ENCODE measurements at regions not wholly inside any gene's neighbourhood (a gene's known extent, or its start where the extent isn't known, plus 50 kb on each side); places are given as distances from the start of the nearest gene placed in this dataset.

DNA sequence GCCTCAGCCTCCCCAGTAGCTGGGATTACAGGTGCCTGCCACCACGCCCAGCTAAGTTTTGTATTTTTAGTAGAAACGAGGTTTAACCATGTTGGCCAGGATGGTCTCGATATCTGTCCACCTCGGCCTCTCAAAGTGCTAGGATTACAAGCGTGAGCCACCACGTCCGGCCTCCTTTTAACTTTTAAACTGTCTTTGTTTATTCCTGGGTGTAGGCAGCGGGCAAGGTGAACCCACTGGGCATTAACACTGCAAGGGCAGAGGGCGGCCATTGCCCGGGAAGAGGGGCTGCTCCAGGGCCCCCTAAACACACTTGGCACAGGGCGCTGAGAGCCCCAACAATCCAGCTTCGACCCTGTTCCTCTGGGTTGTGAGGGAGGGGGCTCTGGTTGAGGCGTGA lies 693.6 kb downstream of the BRD1 start:
- no peak for DNase-seq (ENCODE audit: low read depth in 2 of 3, low spot score in 2 of 3)

DNA sequence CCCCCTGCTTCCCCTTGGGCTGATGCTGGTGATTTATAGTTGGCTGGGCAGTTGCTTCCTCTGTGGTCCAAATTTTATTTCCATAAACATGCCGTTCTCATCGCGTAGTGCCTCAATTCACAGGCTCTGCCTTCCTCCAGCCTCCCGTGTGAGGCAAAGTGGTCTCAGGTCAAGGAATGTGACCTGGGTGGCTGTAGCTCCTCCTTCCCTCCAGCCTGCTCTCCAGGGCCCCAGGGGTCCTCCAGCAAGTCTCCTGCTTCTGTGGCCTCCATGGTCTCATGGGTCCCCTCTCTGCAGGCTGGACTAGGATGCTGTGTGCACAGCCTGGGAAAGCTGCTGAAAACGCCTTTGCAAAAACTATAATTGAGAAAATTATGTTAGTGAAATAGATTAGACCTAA lies 694.1 kb downstream of the BRD1 start:
- DNase-seq (ENCODE audit: low read depth in 2 of 3, low spot score in 2 of 3) = no peak

DNA sequence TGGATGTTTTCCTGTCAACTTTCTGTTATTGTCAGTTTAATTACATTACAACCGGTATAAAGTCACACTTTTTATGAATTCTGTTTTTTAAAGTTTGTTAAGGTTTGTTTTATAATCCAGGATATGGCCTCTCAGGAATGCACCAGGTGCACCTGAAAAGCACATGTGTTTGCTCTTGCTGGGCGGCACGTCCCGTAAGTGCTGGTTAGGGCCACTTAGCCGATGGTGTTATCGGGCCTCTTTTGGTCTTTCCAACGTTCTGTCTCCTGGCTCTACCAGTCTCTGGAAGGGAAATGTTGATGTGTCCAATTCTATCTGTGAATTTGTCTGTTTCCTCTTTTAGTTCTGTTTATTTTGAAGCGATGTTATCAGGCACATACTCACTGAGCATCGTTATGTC lies 695.7 kb downstream of the BRD1 start:
- no peak for DNase-seq (ENCODE audit: low read depth in 2 of 3, low spot score in 2 of 3)

DNA sequence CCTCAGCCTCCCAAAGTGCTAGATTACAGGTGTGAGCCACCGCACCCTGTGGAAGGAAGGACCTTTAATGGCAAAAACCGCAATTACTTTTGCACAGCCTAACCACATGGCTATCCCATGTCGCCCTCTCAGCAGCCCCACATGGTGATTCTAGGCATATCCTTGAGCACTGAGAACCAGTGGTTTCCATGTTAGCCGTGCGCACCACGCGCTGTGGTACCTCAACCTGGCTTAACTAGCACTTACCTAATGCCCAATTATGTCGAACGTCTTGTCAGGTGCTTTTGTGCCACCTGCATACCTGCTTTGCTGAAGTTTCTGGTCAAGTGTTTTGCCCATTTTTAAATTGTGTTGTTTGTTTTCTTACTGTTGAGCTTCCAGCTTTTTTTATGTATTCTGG lies 697.9 kb downstream of the BRD1 start:
- DNase-seq (ENCODE audit: low read depth in 2 of 3, low spot score in 2 of 3) = no peak

DNA sequence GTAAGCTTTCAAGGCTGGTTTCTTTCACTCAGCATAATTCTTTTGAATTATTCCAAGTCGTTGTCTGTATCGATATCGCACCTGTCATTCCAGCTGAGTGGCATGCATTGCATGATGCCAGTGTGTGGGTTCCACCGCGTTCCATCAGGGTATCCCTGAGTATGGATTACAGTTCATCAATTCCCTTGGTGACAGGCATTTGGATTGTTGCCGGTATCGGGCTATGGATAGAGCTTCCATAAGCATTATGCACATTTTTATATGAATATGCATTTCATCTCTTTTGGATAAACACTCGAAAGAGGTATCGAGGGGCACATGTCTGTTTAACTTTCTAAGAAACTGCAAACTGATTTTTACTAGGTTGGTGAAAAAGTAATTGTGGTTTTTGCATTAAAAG lies 698.8 kb downstream of the BRD1 start:
- no peak for DNase-seq (ENCODE audit: low read depth in 2 of 3, low spot score in 2 of 3)

DNA sequence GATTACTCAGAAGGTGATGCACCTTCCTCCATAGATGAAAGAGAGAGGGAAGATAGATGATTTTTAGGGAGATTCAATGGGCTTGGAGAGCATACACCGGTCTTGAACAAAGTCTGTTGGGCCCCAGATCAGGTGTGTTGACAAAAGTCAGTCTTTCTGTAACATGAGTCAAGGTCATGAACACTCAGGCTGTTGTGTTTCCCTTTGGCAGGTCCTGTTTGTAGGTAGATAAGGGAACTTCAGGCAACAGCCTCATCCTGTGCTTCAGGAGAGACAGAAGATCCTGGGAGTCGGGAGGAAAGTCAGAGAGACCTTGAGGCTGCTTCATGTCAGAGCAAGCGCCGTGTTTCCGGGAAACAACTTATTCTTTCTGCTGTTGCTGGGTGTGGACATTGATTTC lies 703.1 kb downstream of the BRD1 start:
- DNase-seq (ENCODE audit: low read depth in 2 of 3, low spot score in 2 of 3) = no peak

DNA sequence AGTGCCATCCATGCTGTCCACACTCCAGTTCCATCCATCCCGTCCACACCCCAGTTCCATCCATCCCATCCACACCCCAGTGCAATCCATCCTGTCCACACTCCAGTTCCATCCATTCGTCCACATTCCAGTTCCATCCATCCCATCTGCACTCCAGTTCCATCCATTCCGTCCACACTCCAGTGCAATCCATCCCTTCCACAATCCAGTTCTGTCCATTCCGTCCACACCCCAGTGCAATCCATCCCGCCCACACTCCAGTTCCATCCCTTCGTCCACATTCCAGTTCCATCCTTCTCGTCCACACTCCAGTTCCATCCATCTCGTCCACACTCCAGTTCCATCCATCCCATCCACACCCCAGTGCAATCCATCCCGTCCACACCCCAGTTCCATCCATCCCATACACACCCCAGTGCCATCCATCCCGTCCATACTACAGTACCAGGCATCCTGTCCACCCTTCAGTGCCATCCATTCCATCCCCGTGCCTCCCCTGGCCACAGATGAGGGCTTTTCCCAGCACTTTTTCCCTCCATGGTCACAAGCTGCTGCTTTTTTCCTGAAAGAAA lies 704.0 kb downstream of the BRD1 start:
- DNase-seq (ENCODE audit: low read depth in 2 of 3, low spot score in 2 of 3) = no peak

DNA sequence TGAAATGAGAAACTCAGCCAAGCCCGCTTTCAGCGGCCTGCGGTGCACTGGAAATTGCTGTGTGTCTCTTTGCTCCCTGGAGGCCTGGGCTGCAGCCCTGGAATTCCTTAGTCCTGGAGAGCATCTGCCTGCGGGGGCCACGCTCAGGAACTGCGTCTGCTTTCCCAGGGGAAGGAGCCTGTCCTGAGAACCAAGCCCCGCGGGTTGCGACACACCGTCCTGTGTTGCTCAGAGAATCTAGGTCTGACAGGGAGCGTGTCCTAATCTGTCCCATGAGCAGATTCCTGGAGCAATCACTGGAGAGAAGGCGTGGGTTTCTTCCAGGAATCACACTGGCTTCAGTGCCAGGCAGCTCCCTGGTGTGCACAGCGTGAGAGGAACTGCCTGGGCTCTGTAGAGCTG lies 708.1 kb downstream of the BRD1 start:
- DNase-seq (ENCODE audit: low read depth in 2 of 3, low spot score in 2 of 3) = no peak

DNA sequence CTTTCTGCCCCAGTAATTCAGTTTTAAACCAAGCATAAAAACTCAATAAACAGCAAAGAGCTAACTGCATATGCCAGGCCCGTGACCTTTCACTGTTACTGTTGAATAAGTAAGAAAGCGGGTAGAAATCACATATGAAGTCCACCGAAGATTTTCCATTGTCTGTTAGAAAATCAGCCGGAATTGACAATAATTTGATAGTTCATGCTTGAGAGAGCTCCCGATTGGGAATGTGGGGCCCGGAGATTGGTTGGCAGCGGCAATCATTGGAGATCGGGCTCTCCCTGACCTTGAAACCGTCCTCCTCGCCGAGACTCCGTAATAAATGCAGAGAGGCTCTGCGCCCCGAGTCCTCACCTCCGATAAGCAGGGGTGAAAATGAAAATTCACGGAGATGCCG lies 709.6 kb downstream of the BRD1 start:
- no peak for DNase-seq (ENCODE audit: low read depth in 2 of 3, low spot score in 2 of 3)

DNA sequence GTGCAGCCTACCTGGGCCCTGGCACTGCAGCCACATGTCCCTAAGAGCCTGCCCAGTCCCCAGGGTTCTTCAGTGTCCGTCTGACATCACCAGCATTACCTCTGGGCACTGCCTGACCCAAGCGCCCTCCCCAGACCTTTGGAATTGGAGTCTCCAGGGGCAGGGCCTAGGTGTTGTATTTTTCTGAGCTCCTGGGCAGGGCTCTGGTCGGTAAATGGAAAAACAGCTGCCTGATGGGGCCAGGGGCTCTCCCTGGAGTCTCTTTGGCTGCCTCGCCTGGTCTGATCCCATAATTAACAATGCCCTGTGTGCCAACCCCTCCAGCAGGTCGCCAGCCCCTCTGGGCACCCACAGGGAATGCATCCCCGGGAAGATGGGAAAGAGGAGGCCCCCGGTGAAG lies 710.2 kb downstream of the BRD1 start:
- no peak for DNase-seq (ENCODE audit: low read depth in 2 of 3, low spot score in 2 of 3)

DNA sequence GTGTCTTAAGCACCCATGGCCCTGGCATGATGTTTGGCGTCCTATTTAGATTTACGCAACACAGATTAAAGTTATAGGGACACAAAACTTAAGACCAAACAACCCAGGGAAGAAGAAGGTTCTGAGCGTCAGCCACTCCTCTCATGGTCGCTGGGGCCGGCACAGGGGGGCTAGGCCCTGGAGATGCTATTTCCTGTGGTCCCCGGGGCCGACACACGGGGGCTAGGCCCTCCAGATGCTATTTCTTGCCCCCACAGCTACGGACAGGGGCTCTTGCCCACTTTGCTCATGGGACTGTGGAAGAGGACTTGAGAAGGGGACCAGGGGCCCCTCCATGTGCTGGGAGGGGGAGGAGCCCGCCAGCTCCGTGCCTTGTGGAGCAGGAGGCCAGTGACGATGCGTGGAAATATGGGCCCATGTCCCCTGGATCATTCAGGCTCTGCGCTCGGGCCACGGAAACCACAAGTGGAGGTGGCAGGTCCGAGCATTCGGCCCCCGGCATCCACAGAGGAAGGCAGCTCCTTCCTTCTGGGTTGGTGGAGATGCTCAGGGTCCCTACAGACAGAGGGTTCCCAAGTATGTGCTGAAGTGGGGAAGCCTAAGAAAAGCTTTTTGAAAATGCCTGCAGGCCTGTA lies 711.1 kb downstream of the BRD1 start:
- DNase-seq (ENCODE audit: low read depth in 2 of 3, low spot score in 2 of 3) = no peak

DNA sequence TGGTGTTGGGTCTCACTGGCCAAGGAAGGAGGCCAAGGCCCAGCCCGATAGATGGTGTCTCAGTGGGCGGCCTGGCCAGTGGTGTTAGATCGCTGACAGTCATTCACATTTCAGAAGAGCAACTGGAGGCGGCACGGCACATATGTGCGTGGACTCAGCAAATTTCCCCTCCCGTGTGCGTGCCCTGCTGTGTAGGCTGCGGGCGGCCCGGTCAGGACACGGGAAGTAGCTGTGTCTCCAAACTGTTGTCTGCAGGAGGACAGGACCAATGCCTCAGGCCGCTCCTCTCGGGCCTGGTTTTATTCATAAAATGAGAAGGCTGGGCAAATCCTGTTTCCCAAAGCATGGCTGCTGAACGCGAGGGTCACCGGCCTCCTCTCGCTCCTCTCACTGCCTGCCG lies 711.7 kb downstream of the BRD1 start:
- DNase-seq (ENCODE audit: low read depth in 2 of 3, low spot score in 2 of 3) = no peak

DNA sequence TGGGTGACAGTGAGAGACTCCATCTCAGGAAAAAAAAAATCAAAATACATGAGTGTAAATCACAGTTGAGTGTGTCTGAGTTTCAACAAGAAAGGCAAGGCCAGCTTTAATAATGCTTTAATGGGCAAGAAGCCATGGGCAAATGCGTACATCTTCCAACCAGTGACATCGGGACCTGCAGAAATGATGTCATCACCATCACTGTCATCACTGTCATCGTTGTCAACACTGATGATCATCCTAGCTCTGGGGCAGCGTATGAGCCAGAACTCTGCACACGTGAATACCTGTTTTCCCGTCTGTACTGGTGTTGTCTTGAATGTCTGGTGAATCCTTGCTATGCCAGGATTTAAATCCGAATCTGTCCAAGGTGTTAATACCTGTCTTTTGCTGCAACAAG lies 712.5 kb downstream of the BRD1 start:
- no peak for DNase-seq (ENCODE audit: low read depth in 2 of 3, low spot score in 2 of 3)

DNA sequence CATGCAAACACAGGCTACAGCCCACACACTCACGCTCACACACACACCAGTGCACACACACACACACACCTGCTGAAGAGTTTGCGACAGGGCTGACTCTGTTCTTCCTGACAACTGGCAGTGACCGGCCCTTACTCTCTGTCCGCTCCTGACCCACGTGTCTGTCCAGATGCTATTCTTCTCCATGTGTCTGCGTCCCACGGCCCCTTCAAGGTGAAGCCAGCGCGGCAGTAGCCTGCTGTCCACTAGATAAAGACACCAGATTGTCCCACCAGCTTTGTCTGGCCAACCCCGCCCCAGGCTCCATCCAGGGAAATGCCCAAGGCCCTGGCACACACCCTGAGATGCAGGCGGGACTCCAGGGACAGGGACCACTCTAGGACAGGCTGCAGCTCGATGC lies 713.9 kb downstream of the BRD1 start:
- DNase-seq (ENCODE audit: low read depth in 2 of 3, low spot score in 2 of 3) = no peak

DNA sequence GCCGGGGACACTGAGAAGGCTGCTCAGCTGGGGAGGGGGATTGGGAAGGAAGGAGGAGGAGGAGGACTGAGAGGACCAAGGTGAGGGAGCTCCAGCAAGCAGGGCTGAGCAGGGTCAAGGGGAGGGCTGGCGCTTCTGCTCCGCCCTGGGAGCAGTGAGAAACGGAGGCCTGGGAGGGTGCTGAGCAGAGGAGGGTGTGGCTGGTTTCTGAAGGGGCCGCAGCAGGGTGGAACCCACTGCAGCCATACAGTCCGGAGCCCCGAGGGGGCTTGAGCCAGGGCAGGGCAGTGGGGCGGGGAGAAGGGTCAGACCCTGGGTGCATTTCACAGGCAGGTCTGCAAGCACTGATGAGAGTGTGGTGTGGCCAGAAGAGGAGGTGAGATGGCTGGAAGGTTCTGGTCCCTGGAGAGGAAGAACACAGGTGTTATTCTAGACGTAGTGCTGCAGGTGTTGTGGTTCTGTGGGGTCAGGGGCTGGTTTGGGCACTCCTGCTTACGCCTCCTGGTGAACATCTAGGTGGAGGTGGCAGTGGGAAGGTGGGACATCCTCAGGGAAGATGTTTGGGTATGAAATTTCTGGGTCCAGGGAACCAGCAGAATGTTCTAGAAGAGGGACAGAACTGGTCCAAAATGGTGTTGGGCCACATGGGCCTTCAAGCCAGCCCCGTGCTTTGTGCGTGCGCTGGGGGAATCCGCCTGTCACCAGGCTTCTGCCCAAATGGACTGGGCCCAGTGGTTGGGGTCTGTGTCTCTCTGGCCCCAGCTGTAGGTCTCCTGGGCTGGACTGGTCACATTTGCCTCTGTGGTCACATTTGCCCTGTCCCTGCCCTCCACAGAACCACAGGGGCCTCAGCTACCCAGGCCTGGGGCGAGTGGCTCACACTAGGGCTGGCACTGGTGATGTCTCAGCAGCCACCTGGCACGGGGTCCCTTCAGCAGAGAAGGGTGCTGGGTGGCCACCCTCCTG lies 714.7 kb downstream of the BRD1 start:
- no peak for DNase-seq (ENCODE audit: low read depth in 2 of 3, low spot score in 2 of 3)

DNA sequence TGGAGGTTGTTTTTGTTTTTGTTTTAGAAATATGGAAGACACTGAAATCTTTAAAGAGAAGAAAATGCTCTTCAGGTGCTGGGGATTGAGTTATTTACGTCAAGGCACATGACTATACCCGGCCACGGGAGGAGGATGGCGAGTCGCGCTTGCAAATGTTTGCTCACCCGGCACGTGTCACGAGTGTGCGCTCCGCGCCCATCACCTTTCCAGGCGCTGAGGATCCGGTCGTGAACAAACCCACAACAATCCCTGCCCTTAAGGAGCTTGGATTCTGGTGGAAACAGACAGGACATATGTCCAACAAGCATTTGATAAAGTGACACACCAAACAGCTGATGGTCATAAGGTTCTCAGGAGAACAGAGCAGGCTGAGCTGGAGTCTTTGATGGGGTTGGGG lies 715.5 kb downstream of the BRD1 start:
- no peak for DNase-seq (ENCODE audit: low read depth in 2 of 3, low spot score in 2 of 3)

DNA sequence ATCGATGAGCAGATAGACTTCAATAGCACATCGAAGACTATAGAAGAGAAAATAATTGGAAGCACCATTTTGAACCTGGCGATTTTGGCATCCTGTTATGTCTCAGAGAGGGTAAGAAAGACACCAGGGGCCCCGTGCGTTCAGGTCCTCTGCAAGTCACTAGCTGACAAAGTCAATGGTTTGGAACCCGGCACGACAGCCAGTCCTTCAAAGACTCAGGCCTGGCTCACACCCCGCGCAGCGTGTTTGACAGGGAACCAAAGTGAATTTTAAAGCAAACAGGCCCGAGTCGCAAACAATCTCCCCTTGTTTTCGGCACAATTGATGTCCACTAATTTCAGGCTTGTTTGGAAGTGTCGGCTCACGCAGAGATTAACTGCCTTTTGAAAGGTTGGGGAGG lies 716.6 kb downstream of the BRD1 start:
- no peak for DNase-seq (ENCODE audit: low read depth in 2 of 3, low spot score in 2 of 3)

DNA sequence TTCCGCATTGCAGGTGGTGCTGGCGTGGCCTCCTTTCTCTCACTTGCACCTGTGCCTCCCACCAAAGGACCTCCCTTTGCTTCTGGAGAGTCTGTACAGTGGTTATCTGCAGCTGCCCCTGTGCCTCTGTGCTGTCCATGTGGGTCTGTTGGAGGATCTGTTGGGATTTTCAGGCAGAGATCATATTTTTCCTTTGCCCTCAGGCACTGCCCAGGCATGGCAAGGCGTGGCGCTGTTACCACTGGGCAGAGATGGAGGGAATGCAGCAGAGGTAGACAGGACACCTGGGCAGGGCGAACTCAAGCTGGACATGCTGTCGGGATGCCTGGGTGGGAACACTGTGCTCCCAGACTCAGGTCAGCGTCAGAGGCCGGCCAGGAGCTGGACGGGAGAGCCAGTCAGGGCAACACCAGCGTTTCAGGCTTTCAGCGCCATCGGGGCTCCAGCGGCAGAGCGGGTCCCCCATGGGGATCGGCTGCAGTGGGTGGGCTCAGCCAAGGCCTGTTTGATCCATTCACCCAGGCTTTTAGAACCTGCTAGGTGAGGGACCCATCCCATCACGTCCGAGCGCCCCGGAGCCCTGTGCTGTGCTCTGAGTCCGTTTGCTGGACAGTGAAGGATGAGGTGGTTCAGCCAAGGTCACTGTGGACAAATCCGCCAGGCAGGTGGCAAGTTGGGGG lies 718.9 kb downstream of the BRD1 start:
- no peak for DNase-seq (ENCODE audit: low read depth in 2 of 3, low spot score in 2 of 3)

DNA sequence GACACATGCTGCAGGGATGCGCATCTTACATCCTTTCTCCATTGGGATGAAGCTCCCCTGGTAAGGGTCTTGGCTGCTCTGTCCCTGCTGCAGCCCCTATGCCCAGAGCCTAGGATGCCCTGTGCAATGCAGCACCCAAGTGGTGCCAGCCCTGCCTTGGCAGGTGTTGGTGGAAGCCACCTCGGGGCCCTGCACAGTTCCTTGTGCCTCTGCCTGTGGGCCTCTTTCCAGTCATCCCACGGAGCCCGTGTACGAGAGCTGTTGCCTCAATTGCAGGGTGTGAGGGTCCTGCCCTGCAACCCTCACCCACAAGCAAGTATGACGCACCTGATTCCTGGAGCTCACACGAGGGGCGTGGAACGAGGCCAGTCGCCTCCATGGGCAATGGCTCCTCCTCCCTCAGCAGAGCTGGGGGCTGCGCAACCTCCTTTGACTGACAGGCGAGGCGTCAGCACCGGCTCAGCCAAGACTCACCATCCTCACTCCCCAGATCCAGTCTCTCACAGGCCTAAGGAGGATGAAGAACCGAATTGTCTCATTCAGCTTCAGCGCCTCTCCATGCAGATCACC lies 719.6 kb downstream of the BRD1 start:
- DNase-seq (ENCODE audit: low read depth in 2 of 3, low spot score in 2 of 3) = no peak

DNA sequence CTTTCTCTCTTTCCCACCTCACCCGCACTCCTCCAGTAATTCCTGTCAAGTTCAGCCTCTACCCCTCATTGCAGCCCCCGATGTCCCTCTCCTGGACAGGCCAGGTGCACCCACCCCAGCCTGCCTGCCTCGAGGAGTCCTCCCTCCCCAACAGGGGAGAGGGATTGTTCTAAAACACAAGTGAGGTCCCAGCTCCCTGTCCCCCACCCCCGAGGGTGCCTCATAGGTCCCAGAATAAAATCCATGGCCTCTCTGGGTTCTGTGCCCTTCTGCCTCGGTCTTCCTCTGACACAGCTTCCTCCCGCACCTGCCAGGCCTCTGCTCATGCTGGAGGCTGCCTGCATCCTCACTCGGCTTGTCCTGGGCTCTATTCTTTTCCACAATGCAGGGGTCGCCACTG lies 720.1 kb downstream of the BRD1 start:
- DNase-seq (ENCODE audit: low read depth in 2 of 3, low spot score in 2 of 3) = no peak

DNA sequence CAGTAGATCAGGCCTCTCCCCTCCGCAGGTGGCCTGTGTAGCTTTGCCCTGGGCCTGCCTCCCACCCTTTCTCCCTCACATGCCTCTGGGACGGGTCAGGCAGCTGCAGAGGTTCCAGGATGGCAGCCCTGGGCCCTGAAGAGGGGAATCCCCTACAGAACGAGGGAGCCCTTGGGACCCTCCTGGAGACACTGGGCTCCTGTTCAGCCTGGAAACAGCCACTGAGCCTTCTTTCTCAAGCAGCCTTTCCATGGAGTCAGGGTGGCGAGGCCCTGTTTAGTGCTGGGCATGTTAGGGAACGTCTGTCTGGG lies 720.9 kb downstream of the BRD1 start:
- DNase-seq (ENCODE audit: low read depth in 2 of 3, low spot score in 2 of 3) = no peak

Measured in activated CD8-positive, alpha-beta memory T cell treated with anti-CD3 and anti-CD28 coated beads for 48 hours (primary cell).